Panc1 (cell line): ENCODE measurements at regions not wholly inside any gene's neighbourhood (a gene's known extent, or its start where the extent isn't known, plus 50 kb on each side); places are given as distances from the start of the nearest gene placed in this dataset.

Experiments used
- ATAC-seq: fragments of 200-7000 bp; cut with Tn5 transposase; 2 replicates; pipeline ENCODE4 v1.9.1; 2020; ENCODE audit warnings: mild to moderate bottlenecking, moderate library complexity
- BruUV-seq: library from RNA; stranded (reverse); fragments of 400-500 nt; replicated peaks from 2 replicates; lab custom pipeline; 2021; lab: Mats Ljungman, UMichigan
- CTCF ChIA-PET: fragments of 300-600 bp; sonication (Branson Sonifier 250); formaldehyde crosslinking; loops from one replicate; lab custom pipeline; 2022; ENCODE audit warnings: antibody characterized with exemption; lab: Charles Lee
- POLR2A ChIA-PET: fragments of 300-600 bp; sonication (Branson Sonifier 250); formaldehyde crosslinking; loops from one replicate; lab custom pipeline; 2022; ENCODE audit warnings: antibody characterized with exemption; lab: Charles Lee
- DNase-seq: peaks from one replicate; pipeline ENCODE4 v3.0.0-alpha.2; 2010; ENCODE audit warnings: low read depth, low spot score
- H3K27ac ChIP-seq: 2 replicates; pipeline ENCODE4 v1.5.1; 2011; ENCODE audit warnings: mild to moderate bottlenecking, low read length, inconsistent platforms
- H3K27me3 ChIP-seq: fragments of 200-500 bp; sonication (Bioruptor generic); 2 replicates; pipeline ENCODE4 v1.6.0; 2014; ENCODE audit warnings: low read length, inconsistent platforms; ENCODE audit not compliant: control insufficient read depth, insufficient read depth
- H3K36me3 ChIP-seq: fragments of 200-500 bp; sonication (Bioruptor generic); 2 replicates; pipeline ENCODE4 v1.5.1; 2014; ENCODE audit warnings: inconsistent platforms, mild to moderate bottlenecking, low read length, moderate library complexity; ENCODE audit not compliant: control insufficient read depth, insufficient read depth
- H3K4me1 ChIP-seq: 2 replicates; pipeline ENCODE4 v1.5.1; 2011; ENCODE audit warnings: inconsistent platforms, mild to moderate bottlenecking, low read length, moderate library complexity; ENCODE audit not compliant: control insufficient read depth, insufficient read depth
- H3K4me3 ChIP-seq, 2 experiments: 2 replicates each; pipeline ENCODE4 v1.5.1; 2011 to 2012; ENCODE audit warnings: low read depth in 2 of 2, low read length in 2 of 2, mild to moderate bottlenecking in 2 of 2, inconsistent platforms in 1 of 2, moderate library complexity in 1 of 2
- H3K9me3 ChIP-seq: fragments of 200-500 bp; sonication (Bioruptor generic); 2 replicates; pipeline ENCODE4 v1.5.1; 2014; ENCODE audit warnings: low read depth, mild to moderate bottlenecking, inconsistent platforms, low read length, moderate library complexity; ENCODE audit not compliant: control insufficient read depth, insufficient read depth
- POLR2AphosphoS5 ChIP-seq: IDR thresholded peaks from 2 replicates; pipeline ENCODE4 v1.6.1; 2012; ENCODE audit warnings: mild to moderate bottlenecking, low read depth, low read length, moderate library complexity
- SIN3A ChIP-seq: IDR thresholded peaks from 2 replicates; pipeline ENCODE4 v1.6.1; 2012; ENCODE audit warnings: low read depth, mild to moderate bottlenecking, low read length, moderate library complexity, borderline replicate concordance; ENCODE audit not compliant: insufficient read depth
- TCF7L2 ChIP-seq: IDR thresholded peaks from 2 replicates; pipeline ENCODE4 v1.6.1; 2011; ENCODE audit warnings: mild to moderate bottlenecking, low read depth, low read length, inconsistent platforms
- in situ Hi-C: cut with HindIII; loops from 2 replicates; pipeline ENCODE4 v1.10.0; 2016; ENCODE audit warnings: low sequenced_read_pairs, low pct_unique_long_range_greater_than_20kb
- intact Hi-C: fragments of 100-400 bp; cut with micrococcal nuclease; formaldehyde crosslinking; loops from one replicate; pipeline ENCODE4 v1.10.0; 2022; ENCODE audit not compliant: unreplicated experiment
- TF ChIP-seq, protein P1 (sequence below), 2 experiments: IDR thresholded peaks; 2 replicates each; pipeline ENCODE4 v1.6.1; 2011 to 2012; ENCODE audit warnings: low read depth in 2 of 2, control low read depth in 1 of 2, low read length in 1 of 2, mild to moderate bottlenecking in 1 of 2, moderate library complexity in 1 of 2; ENCODE audit not compliant: insufficient read depth in 1 of 2
- TF ChIP-seq, protein P2 (sequence below): fragments of 450-650 bp; IDR thresholded peaks from 2 replicates; pipeline ENCODE4 v1.5.1; 2017; ENCODE audit warnings: mild to moderate bottlenecking

DNA sequence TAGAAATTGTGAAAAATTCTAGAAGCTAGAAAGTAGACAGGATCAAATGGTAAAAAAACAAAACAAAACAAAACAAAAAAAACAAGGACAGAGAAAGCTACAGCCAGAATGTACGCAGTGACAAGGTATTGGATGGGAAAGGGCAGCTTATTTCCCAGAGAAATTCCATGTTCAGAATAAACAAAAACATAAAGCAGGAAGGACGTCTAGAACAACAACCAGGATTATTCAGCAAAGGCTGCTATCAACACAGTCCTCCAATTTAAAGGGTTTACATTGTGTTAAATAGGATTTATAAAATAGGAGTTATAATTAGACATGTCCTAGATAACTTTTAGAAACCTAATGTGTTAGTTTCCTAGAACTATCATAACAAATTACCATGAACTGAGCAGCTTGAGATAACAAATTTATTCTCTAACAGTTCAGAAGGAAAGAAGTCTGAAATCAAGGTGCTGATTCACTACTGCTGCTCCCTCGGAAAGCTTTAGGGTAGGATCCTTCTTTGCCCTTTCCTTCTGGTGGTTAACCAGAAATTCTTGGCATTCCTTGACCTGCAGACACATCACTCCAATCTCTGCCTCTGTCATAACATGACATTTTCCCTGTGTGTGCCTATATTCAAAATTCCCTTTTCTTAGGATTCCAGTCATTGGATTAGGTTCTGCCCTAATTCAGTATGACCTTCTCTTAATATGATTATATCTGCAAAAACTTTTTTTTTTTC lies 175.6 kb downstream of the SNCA start:
- no peak overlapping the region for H3K4me3 ChIP-seq
- in situ Hi-C loops (no loop called here), intact Hi-C loops (no loop called here)
- H3K27ac ChIP-seq, result no peak overlapping the region
- H3K27me3 ChIP-seq, result no peaks in the 10 kb centered on the region
- ChIA-PET CTCF (no interaction called here), POLR2A (interaction anchor here (0.6 kb wide), 1 partner anchor 1283 kb away, joined by 4 read pairs; the partner anchor contains the start of gene HERC6)
- DNase-seq (no peak), ATAC-seq (no peak)
- no TSS peak for BruUV-seq
- H3K9me3 ChIP-seq, result no peaks in the 10 kb centered on the region
- no peaks in the 10 kb centered on the region for H3K36me3 ChIP-seq
- TF ChIP-seq SIN3A (no peak), TCF7L2 (no peak), POLR2AphosphoS5 (no peak)
- TF ChIP-seq, protein P1, sequence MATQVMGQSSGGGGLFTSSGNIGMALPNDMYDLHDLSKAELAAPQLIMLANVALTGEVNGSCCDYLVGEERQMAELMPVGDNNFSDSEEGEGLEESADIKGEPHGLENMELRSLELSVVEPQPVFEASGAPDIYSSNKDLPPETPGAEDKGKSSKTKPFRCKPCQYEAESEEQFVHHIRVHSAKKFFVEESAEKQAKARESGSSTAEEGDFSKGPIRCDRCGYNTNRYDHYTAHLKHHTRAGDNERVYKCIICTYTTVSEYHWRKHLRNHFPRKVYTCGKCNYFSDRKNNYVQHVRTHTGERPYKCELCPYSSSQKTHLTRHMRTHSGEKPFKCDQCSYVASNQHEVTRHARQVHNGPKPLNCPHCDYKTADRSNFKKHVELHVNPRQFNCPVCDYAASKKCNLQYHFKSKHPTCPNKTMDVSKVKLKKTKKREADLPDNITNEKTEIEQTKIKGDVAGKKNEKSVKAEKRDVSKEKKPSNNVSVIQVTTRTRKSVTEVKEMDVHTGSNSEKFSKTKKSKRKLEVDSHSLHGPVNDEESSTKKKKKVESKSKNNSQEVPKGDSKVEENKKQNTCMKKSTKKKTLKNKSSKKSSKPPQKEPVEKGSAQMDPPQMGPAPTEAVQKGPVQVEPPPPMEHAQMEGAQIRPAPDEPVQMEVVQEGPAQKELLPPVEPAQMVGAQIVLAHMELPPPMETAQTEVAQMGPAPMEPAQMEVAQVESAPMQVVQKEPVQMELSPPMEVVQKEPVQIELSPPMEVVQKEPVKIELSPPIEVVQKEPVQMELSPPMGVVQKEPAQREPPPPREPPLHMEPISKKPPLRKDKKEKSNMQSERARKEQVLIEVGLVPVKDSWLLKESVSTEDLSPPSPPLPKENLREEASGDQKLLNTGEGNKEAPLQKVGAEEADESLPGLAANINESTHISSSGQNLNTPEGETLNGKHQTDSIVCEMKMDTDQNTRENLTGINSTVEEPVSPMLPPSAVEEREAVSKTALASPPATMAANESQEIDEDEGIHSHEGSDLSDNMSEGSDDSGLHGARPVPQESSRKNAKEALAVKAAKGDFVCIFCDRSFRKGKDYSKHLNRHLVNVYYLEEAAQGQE (IDR thresholded peaks at IDR 0.05; ENCODE audit: insufficient read depth in 1 of 2, low read depth in 2 of 2, low read length in 1 of 2), result no peak
- TF ChIP-seq, protein P2, sequence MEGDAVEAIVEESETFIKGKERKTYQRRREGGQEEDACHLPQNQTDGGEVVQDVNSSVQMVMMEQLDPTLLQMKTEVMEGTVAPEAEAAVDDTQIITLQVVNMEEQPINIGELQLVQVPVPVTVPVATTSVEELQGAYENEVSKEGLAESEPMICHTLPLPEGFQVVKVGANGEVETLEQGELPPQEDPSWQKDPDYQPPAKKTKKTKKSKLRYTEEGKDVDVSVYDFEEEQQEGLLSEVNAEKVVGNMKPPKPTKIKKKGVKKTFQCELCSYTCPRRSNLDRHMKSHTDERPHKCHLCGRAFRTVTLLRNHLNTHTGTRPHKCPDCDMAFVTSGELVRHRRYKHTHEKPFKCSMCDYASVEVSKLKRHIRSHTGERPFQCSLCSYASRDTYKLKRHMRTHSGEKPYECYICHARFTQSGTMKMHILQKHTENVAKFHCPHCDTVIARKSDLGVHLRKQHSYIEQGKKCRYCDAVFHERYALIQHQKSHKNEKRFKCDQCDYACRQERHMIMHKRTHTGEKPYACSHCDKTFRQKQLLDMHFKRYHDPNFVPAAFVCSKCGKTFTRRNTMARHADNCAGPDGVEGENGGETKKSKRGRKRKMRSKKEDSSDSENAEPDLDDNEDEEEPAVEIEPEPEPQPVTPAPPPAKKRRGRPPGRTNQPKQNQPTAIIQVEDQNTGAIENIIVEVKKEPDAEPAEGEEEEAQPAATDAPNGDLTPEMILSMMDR, result no peak
- no peaks in the 10 kb centered on the region for H3K4me1 ChIP-seq

DNA sequence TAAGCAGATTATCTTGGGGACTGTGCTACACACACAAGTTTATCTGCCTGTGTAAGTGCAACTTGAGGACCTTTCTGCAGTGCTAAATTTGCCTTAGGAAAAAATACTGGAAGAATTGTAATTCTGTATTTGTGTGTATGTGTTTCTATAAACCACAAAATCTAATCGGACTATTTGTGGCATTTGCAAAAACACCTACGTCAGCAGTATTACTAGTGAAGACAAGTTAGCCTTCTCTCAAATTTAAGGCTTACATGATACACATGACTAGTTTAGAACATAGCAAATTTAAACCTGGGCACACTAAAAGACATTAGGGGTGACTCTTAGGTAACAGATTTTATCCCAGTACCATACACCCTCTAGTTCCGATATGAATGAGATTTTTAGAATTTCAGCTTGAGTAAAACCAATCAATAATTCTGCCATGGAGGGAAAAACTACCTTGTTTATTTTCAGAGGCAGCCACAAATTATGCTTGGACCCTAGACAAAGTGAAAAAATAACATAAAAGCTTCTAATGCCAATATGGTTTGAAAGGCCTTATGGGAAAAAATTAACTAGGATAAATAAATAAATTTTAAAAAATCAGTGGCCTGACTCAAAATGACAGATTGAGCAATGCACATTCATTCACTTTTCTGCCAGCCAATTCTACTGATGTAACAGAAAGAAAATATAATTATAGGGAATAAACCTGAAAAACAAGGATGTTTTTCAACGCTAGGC lies 176.4 kb downstream of the SNCA start:
- Histone ChIP-seq H3K4me3 (no peak overlapping the region), H3K27ac (no peak overlapping the region), H3K27me3 (no peaks in the 10 kb centered on the region), H3K4me1 (no peaks in the 10 kb centered on the region), H3K9me3 (no peaks in the 10 kb centered on the region), H3K36me3 (no peaks in the 10 kb centered on the region)
- ATAC-seq (no peak), DNase-seq (no peak)
- intact Hi-C loops (no loop called here), in situ Hi-C loops (no loop called here)
- ChIA-PET POLR2A (no interaction called here), CTCF (no interaction called here)
- no peak for TF ChIP-seq SIN3A
- no peak for TF ChIP-seq POLR2AphosphoS5
- TF ChIP-seq, protein P2, result no peak
- TF ChIP-seq, protein P1 (IDR thresholded peaks at IDR 0.05; ENCODE audit: insufficient read depth in 1 of 2, low read depth in 2 of 2, low read length in 1 of 2), result no peak
- TF ChIP-seq TCF7L2, result no peak
- no TSS peak for BruUV-seq
